HEK293T (cell line): ENCODE measurements at regions not wholly inside any gene's neighbourhood (a gene's known extent, or its start where the extent isn't known, plus 50 kb on each side); places are given as distances from the start of the nearest gene placed in this dataset.
"Not testable (repeated sequence)": the region's sequence is repeated elsewhere in the genome, so short reads cannot be mapped to it uniquely, and the experiment has no call there.

Experiments used
- CTCF ChIA-PET: fragments of 350-600 bp; formaldehyde crosslinking; extraction: SDS; loops from one replicate; lab custom pipeline; 2021; ENCODE audit warnings: antibody characterized with exemption, inconsistent platforms; lab: Yijun Ruan, JAX
- POLR2A ChIA-PET: fragments of 350-600 bp; formaldehyde crosslinking; extraction: SDS; loops from one replicate; lab custom pipeline; 2020; ENCODE audit warnings: antibody characterized with exemption, inconsistent platforms; lab: Yijun Ruan, JAX
- DNase-seq: peaks from one replicate; pipeline ENCODE4 v3.0.0; 2012; ENCODE audit warnings: mixed read lengths; ENCODE audit errors: extremely low spot score
- ARNT ChIP-seq: fragments of 450-650 bp; IDR thresholded peaks from 2 replicates; pipeline ENCODE4 v1.6.1; 2017; ENCODE audit warnings: mild to moderate bottlenecking
- BHLHE40 ChIP-seq: fragments of 450-650 bp; IDR thresholded peaks from 2 replicates; pipeline ENCODE4 v1.6.1; 2016; ENCODE audit warnings: mild to moderate bottlenecking, moderate library complexity, borderline replicate concordance
- CTBP1 ChIP-seq: fragments of 450-650 bp; IDR thresholded peaks from 2 replicates; pipeline ENCODE4 v1.6.1; 2016; ENCODE audit warnings: borderline replicate concordance
- ELF4 ChIP-seq: fragments of 450-650 bp; IDR thresholded peaks from 2 replicates; pipeline ENCODE4 v1.6.1; 2017; ENCODE audit warnings: antibody characterized with exemption
- FOXA1 ChIP-seq: fragments of 450-650 bp; IDR thresholded peaks from 2 replicates; pipeline ENCODE4 v1.6.1; 2016; ENCODE audit warnings: mild to moderate bottlenecking
- FOXK2 ChIP-seq: fragments of 450-650 bp; IDR thresholded peaks from 2 replicates; pipeline ENCODE4 v1.6.1; 2016; ENCODE audit warnings: mild to moderate bottlenecking
- FOXM1 ChIP-seq: fragments of 450-650 bp; IDR thresholded peaks from 2 replicates; pipeline ENCODE4 v1.6.1; 2017; ENCODE audit warnings: mild to moderate bottlenecking, borderline replicate concordance
- HDGF ChIP-seq: fragments of 450-650 bp; IDR thresholded peaks from 2 replicates; pipeline ENCODE4 v1.6.1; 2017; ENCODE audit warnings: antibody characterized with exemption, borderline replicate concordance
- L3MBTL2 ChIP-seq: fragments of 450-650 bp; conservative IDR thresholded peaks from 2 replicates; pipeline ENCODE4 v1.6.1; 2016; ENCODE audit warnings: mild to moderate bottlenecking
- LEF1 ChIP-seq: fragments of 450-650 bp; IDR thresholded peaks from 2 replicates; pipeline ENCODE4 v1.6.1; 2017; ENCODE audit warnings: mild to moderate bottlenecking, borderline replicate concordance
- NFRKB ChIP-seq: fragments of 450-650 bp; IDR thresholded peaks from 2 replicates; pipeline ENCODE4 v1.6.1; 2016; ENCODE audit warnings: mild to moderate bottlenecking, moderate library complexity
- PKNOX1 ChIP-seq: fragments of 450-650 bp; IDR thresholded peaks from 2 replicates; pipeline ENCODE4 v1.6.1; 2016
- SP1 ChIP-seq: fragments of 450-650 bp; IDR thresholded peaks from 2 replicates; pipeline ENCODE4 v1.6.1; 2017
- SUZ12 ChIP-seq: fragments of 450-650 bp; IDR thresholded peaks from 2 replicates; pipeline ENCODE4 v1.6.1; 2016; ENCODE audit warnings: mild to moderate bottlenecking
- TARDBP ChIP-seq: fragments of 450-650 bp; IDR thresholded peaks from 2 replicates; pipeline ENCODE4 v1.6.1; 2016
- ZNF384 ChIP-seq: fragments of 450-650 bp; IDR thresholded peaks from 2 replicates; pipeline ENCODE4 v1.6.1; 2016

- no peak for DNase-seq
- CTCF ChIA-PET, result no interaction called here
- TF ChIP-seq PKNOX1 (no peak), FOXK2 (no peak), ZNF384 (no peak), HDGF (no peak), BHLHE40 (no peak), SP1 (no peak), L3MBTL2 (no peak), LEF1 (no peak), ARNT (no peak), FOXM1 (no peak), CTBP1 (no peak), TARDBP (no peak), NFRKB (no peak), FOXA1 (no peak), SUZ12 (no peak), ELF4 (no peak)
- POLR2A ChIA-PET, result no interaction called here
Observed at GRCh38 chr1:14403961-14404645, 194.4 kb upstream of the KAZN start.

- ChIA-PET CTCF (no interaction called here), POLR2A (no interaction called here)
- TF ChIP-seq FOXA1 (no peak), TARDBP (no peak), ZNF384 (no peak), SP1 (no peak)
- DNase-seq, result no peak
Observed at GRCh38 chr1:14404862-14405301, 193.6 kb upstream of the KAZN start.

GRCh38 chr1:14412235-14412634 is 186.2 kb upstream of the KAZN start:
- ChIA-PET CTCF (no interaction called here), POLR2A (no interaction called here)
- no peak for DNase-seq
- no peak for TF ChIP-seq BHLHE40
- TF ChIP-seq SP1, result no peak
- TF ChIP-seq TARDBP, result no peak
- TF ChIP-seq PKNOX1, result no peak
- no peak for TF ChIP-seq LEF1
- no peak for TF ChIP-seq NFRKB

GRCh38 chr1:14413819-14414490 is 184.5 kb upstream of the KAZN start:
- ChIA-PET POLR2A (no interaction called here), CTCF (no interaction called here)
- no peak for DNase-seq
- TF ChIP-seq NFRKB (no peak), FOXM1 (no peak), SUZ12 (no peak), FOXK2 (no peak), BHLHE40 (no peak)

- ChIA-PET CTCF (interaction anchor here (0.5 to 1.4 kb wide), 3 partner anchors 9 to 1922 kb away, joined by 3 to 6 read pairs (median 5); no protein-coding TSS in a partner anchor), POLR2A (no interaction called here)
- DNase-seq, result peak; percentile 26
- TF ChIP-seq NFRKB (no peak), PKNOX1 (no peak), L3MBTL2 (no peak), SP1 (no peak), BHLHE40 (no peak), FOXA1 (no peak), SUZ12 (no peak), ELF4 (no peak), FOXK2 (no peak), TARDBP (no peak), FOXM1 (no peak), LEF1 (no peak), CTBP1 (no peak), ZNF384 (no peak), ARNT (no peak), HDGF (no peak)
Observed at GRCh38 chr1:14415396-14415795, 183.1 kb upstream of the KAZN start.

- CTCF ChIA-PET, result interaction anchor here (0.6 kb wide), 1 partner anchor 638 kb away, joined by 5 read pairs; no protein-coding TSS in a partner anchor
- DNase-seq, POLR2A ChIA-PET: not testable (repeated sequence)
Observed at GRCh38 chr1:14419778-14420218, 178.7 kb upstream of the KAZN start.

GRCh38 chr1:14420686-14421085 is 177.8 kb upstream of the KAZN start:
- CTCF ChIA-PET, result interaction anchor here (0.6 kb wide), 1 partner anchor 637 kb away, joined by 5 read pairs; no protein-coding TSS in a partner anchor
- POLR2A ChIA-PET, result no interaction called here
- no peak for DNase-seq
- TF ChIP-seq NFRKB (no peak), FOXK2 (no peak), FOXM1 (no peak), L3MBTL2 (no peak), ARNT (no peak), BHLHE40 (no peak)
